ENCODE measurements at regions not wholly inside any gene's neighbourhood (a gene's known extent, or its start where the extent isn't known, plus 50 kb on each side); places are given as distances from the start of the nearest gene placed in this dataset.

DNA sequence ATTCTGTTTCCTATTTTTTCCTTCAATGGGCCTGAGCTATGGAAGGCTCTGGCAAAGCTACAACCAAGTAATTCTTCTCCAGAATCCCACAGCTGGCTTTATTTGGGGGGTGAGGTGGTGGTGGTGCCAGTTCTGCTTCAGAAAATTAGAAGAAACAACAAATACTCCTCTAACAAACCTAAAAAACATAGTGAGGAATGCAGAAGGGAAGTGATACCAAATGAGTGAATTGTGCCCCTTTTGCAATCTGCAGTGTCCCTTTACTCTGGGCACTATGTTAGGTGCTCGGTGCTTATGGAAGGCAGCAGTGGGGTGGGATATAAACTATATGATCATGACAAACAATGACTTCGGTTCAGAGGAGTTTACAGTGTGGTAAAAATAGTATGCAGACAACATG, 90.4 kb upstream of the ROPN1 start:
- peaks cover 10% of the 10 kb centered on the region; the same call in 1 of the 2 replicates for H3K27me3 ChIP-seq (ENCODE audit: control insufficient read depth, low read length)
- no peak for TF ChIP-seq EZH2phosphoT487 (IDR thresholded peaks at IDR 0.05; ENCODE audit: borderline replicate concordance, low read length)
- TF ChIP-seq, protein P1, sequence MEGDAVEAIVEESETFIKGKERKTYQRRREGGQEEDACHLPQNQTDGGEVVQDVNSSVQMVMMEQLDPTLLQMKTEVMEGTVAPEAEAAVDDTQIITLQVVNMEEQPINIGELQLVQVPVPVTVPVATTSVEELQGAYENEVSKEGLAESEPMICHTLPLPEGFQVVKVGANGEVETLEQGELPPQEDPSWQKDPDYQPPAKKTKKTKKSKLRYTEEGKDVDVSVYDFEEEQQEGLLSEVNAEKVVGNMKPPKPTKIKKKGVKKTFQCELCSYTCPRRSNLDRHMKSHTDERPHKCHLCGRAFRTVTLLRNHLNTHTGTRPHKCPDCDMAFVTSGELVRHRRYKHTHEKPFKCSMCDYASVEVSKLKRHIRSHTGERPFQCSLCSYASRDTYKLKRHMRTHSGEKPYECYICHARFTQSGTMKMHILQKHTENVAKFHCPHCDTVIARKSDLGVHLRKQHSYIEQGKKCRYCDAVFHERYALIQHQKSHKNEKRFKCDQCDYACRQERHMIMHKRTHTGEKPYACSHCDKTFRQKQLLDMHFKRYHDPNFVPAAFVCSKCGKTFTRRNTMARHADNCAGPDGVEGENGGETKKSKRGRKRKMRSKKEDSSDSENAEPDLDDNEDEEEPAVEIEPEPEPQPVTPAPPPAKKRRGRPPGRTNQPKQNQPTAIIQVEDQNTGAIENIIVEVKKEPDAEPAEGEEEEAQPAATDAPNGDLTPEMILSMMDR (IDR thresholded peaks at IDR 0.05; ENCODE audit: low read depth, low read length, poor library complexity, severe bottlenecking): no peak
- no peak overlapping the region for H3K4me2 ChIP-seq (ENCODE audit: low read length)

DNA sequence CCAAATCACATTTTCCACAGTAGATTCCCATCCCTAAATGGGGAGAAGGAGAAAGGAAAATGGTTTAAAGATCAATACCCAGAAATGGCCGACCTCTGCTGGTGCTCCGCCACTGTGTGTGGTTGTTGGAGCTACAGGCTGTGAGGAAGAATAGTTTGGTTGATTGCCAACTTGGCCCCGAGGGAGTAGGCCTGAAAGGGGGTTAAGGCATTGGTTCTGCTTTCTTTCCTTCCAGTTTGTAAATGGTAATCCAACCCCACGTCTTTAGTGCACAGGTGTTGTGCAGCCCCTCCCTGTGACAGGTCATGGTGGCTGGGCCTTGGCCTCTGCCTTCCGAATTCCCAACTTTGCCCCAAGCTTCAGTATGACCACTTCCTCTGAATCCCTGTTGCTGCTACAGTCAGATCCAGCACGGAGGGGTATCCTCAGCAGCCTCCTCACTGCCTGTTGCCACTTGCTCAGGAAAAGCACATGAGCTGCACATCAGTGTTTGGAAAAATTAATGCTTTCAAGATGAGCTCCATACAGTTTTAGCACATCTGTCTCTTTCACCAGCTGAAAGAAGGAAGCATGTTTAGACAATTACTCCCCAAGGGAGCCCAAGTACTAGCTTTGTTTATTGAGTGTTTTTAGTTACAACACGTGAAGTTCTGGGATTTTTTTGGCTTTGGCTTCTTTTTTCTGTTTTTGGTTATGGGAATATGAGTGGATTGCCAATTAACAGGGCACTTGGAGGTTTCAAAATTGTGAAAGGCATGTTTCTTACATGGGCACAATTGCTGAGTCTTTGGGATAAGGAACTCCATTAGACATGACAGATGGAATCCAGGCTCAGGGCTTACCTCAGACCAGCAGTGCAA, 92.3 kb upstream of the ROPN1 start:
- no peaks in the 10 kb centered on the region for H4K20me1 ChIP-seq (ENCODE audit: control insufficient read depth, insufficient read depth, low read depth, low read length)
- TF ChIP-seq, protein P1 (IDR thresholded peaks at IDR 0.05; ENCODE audit: low read depth, low read length, poor library complexity, severe bottlenecking): no peak
- no peak for TF ChIP-seq EZH2phosphoT487 (IDR thresholded peaks at IDR 0.05; ENCODE audit: borderline replicate concordance, low read length)
- H3K79me2 ChIP-seq (ENCODE audit: control insufficient read depth, low read length): no peaks in the 10 kb centered on the region
- H3K4me3 ChIP-seq (ENCODE audit: low read length): no peak overlapping the region
- no peaks in the 10 kb centered on the region for H3K4me1 ChIP-seq (ENCODE audit: control insufficient read depth, low read length)
- no peak overlapping the region for H3K27ac ChIP-seq (ENCODE audit: low read depth, low read length)
- H3K36me3 ChIP-seq (ENCODE audit: control insufficient read depth, low read length): no peaks in the 10 kb centered on the region
- H3K9me2 ChIP-seq (replicated peaks; ENCODE audit: control insufficient read depth, low read length): no peaks in the 10 kb centered on the region
- no peak overlapping the region for H3K4me2 ChIP-seq (ENCODE audit: low read length)
- H3F3A ChIP-seq (ENCODE audit: control insufficient read depth, insufficient read depth): no peaks in the 10 kb centered on the region
- H3K27me3 ChIP-seq (ENCODE audit: control insufficient read depth, low read length): peaks cover 8% of the 10 kb centered on the region; the same call in 1 of the 2 replicates
- H3K9me3 ChIP-seq (ENCODE audit: control insufficient read depth, insufficient read depth, low read length): no peaks in the 10 kb centered on the region

More for the DNA sequence above, 90.4 kb upstream of the ROPN1 start:
- no peaks in the 10 kb centered on the region for H3K79me2 ChIP-seq (ENCODE audit: control insufficient read depth, low read length)
- H3F3A ChIP-seq (ENCODE audit: control insufficient read depth, insufficient read depth): no peaks in the 10 kb centered on the region
- no peaks in the 10 kb centered on the region for H4K20me1 ChIP-seq (ENCODE audit: control insufficient read depth, insufficient read depth, low read depth, low read length)
- H3K9me2 ChIP-seq (replicated peaks; ENCODE audit: control insufficient read depth, low read length): no peaks in the 10 kb centered on the region
- no peaks in the 10 kb centered on the region for H3K9me3 ChIP-seq (ENCODE audit: control insufficient read depth, insufficient read depth, low read length)
- no peaks in the 10 kb centered on the region for H3K36me3 ChIP-seq (ENCODE audit: control insufficient read depth, low read length)
- H3K27ac ChIP-seq (ENCODE audit: low read depth, low read length): no peak overlapping the region
- no peaks in the 10 kb centered on the region for H3K4me1 ChIP-seq (ENCODE audit: control insufficient read depth, low read length)
- H3K4me3 ChIP-seq (ENCODE audit: low read length): no peak overlapping the region

DNA sequence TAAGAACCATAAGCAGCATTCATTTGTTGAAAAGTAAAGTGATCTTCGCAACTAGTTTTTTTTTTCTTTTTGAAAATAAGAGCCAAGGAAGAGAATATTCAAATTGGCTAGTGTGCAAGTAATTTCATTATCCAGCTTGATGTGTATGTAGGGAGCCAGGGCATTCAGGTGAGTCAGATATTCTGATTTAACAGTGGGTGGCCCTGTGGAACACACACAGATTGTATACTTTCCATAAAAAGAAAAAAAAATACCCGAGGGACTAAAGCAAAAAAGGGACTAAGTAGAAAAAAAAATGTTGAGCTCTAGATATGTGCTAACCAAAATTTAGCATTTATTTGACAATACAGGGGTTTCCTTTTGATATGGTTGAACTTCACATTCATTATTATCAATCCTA, 96.9 kb upstream of the ROPN1 start:
- no peaks in the 10 kb centered on the region for H3K36me3 ChIP-seq (ENCODE audit: control insufficient read depth, low read length)
- no peak overlapping the region for H3K27ac ChIP-seq (ENCODE audit: low read depth, low read length)
- no peaks in the 10 kb centered on the region for H3K4me1 ChIP-seq (ENCODE audit: control insufficient read depth, low read length)
- H3K4me3 ChIP-seq (ENCODE audit: low read length): no peak overlapping the region
- H3K27me3 ChIP-seq (ENCODE audit: control insufficient read depth, low read length): peaks cover 3% of the 10 kb centered on the region; the same call in 1 of the 2 replicates
- no peak for TF ChIP-seq EZH2phosphoT487 (IDR thresholded peaks at IDR 0.05; ENCODE audit: borderline replicate concordance, low read length)
- TF ChIP-seq, protein P1 (IDR thresholded peaks at IDR 0.05; ENCODE audit: low read depth, low read length, poor library complexity, severe bottlenecking): no peak
- H3K9me3 ChIP-seq (ENCODE audit: control insufficient read depth, insufficient read depth, low read length): no peaks in the 10 kb centered on the region
- H3F3A ChIP-seq (ENCODE audit: control insufficient read depth, insufficient read depth): no peaks in the 10 kb centered on the region
- no peaks in the 10 kb centered on the region for H3K9me2 ChIP-seq (replicated peaks; ENCODE audit: control insufficient read depth, low read length)
- no peak overlapping the region for H3K4me2 ChIP-seq (ENCODE audit: low read length)
- no peaks in the 10 kb centered on the region for H3K79me2 ChIP-seq (ENCODE audit: control insufficient read depth, low read length)
- no peaks in the 10 kb centered on the region for H4K20me1 ChIP-seq (ENCODE audit: control insufficient read depth, insufficient read depth, low read depth, low read length)

All from DOHH2 (cell line).